K562 (cell line): ENCODE measurements at regions not wholly inside any gene's neighbourhood (a gene's known extent, or its start where the extent isn't known, plus 50 kb on each side); places are given as distances from the start of the nearest gene placed in this dataset.

Experiments used
- ATAC-seq: fragments of 200-7000 bp; cut with Tn5 transposase; 3 replicates; pipeline ENCODE4 v1.9.1; 2020; ENCODE audit warnings: moderate library complexity
- BruUV-seq: library from RNA; stranded (reverse); fragments of 400-500 nt; replicated peaks from 2 replicates; lab custom pipeline; 2021; lab: Mats Ljungman, UMichigan
- CTCF ChIA-PET: fragments of 300-600 bp; formaldehyde crosslinking; extraction: SDS; loops from one replicate; lab custom pipeline; 2021; ENCODE audit warnings: low intra/inter-chr PET ratio; lab: Yijun Ruan, JAX
- POLR2A ChIA-PET: fragments of 300-600, 350-650 bp; sonication (Branson Sonifier 250); formaldehyde crosslinking; extraction: SDS; loops from one replicate; lab custom pipeline; 2021; ENCODE audit warnings: antibody characterized with exemption, inconsistent platforms; lab: Yijun Ruan, JAX
- DNase-seq, 4 experiments: peaks; one replicate each; pipeline versions ENCODE4 v3.0.0 to v3.0.0-alpha.2; 2011 to 2018; ENCODE audit warnings: low spot score in 3 of 4, mixed read lengths in 3 of 4; ENCODE audit errors: extremely low read depth in 1 of 4
- FAIRE-seq: peaks from 2 replicates; lab custom pipeline; 2011; peaks lifted over from hg19 to GRCh38; lab: Jason Lieb, UNC
- H2AFZ ChIP-seq: 2 replicates; pipeline ENCODE4 v1.6.0; 2011; ENCODE audit warnings: low read depth, low read length, control low read depth, inconsistent platforms
- H3K27ac ChIP-seq: fragments of 200-600 bp; 3 replicates; pipeline ENCODE4 v1.8.0; 2011; ENCODE audit warnings: low read depth, mild to moderate bottlenecking, control low read depth, inconsistent platforms, low read length, moderate library complexity, mixed read lengths; ENCODE audit errors: extremely low read depth
- H3K27me3 ChIP-seq, 2 experiments: fragments of 300-600 bp in 1 of 2; 2 replicates in 1 of 2; 3 replicates in 1 of 2; pipeline versions ENCODE4 v1.6.0 to v1.8.0; 2011; ENCODE audit warnings: inconsistent platforms in 2 of 2, low read length in 2 of 2, mild to moderate bottlenecking in 1 of 2, mixed read lengths in 1 of 2, moderate library complexity in 1 of 2; ENCODE audit not compliant: control insufficient read depth in 2 of 2, insufficient read depth in 2 of 2
- H3K36me3 ChIP-seq: fragments of 300-600 bp; 3 replicates; pipeline ENCODE4 v1.8.0; 2011; ENCODE audit warnings: mild to moderate bottlenecking, low read length, inconsistent platforms; ENCODE audit not compliant: control insufficient read depth, insufficient read depth
- H3K4me1 ChIP-seq, 2 experiments: fragments of 200-600 bp in 1 of 2; replicated peaks in 1 of 2; 2 replicates in 1 of 2; 3 replicates in 1 of 2; pipeline versions ENCODE4 v1.5.1 to v1.8.0; 2011; ENCODE audit warnings: inconsistent platforms in 2 of 2, low read length in 2 of 2, mild to moderate bottlenecking in 1 of 2, mixed read lengths in 1 of 2, moderate library complexity in 1 of 2; ENCODE audit not compliant: control insufficient read depth in 2 of 2, insufficient read depth in 2 of 2
- H3K4me2 ChIP-seq: 2 replicates; pipeline ENCODE4 v1.6.1; 2011; ENCODE audit warnings: low read length, control low read depth, inconsistent platforms, mixed read lengths; ENCODE audit not compliant: insufficient read depth
- H3K4me3 ChIP-seq: fragments of 200-600 bp; sonication (generic), shearing (Covaris generic); 2 replicates; pipeline ENCODE4 v1.5.1; 2016; ENCODE audit warnings: control low read depth, inconsistent platforms
- H3K79me2 ChIP-seq: fragments of 200-600 bp; 3 replicates; pipeline ENCODE4 v1.8.0; 2011; ENCODE audit warnings: low read length, inconsistent platforms; ENCODE audit not compliant: control insufficient read depth, insufficient read depth
- H3K9ac ChIP-seq, 2 experiments: 2 replicates each; pipeline versions ENCODE4 v1.6.0 to v1.6.1; 2011; ENCODE audit warnings: low read depth in 2 of 2, low read length in 2 of 2, control low read depth in 1 of 2, inconsistent platforms in 1 of 2, mild to moderate bottlenecking in 1 of 2, mixed read lengths in 1 of 2; ENCODE audit not compliant: insufficient read depth in 1 of 2
- H3K9me1 ChIP-seq: one replicate; pipeline ENCODE4 v1.6.0; 2011; ENCODE audit warnings: inconsistent platforms, mild to moderate bottlenecking, low read length, moderate library complexity; ENCODE audit not compliant: control insufficient read depth, insufficient read depth
- H3K9me3 ChIP-seq: replicated peaks from 2 replicates; pipeline ENCODE4 v1.5.1; 2011; ENCODE audit warnings: low read depth, low read length, inconsistent platforms; ENCODE audit not compliant: control insufficient read depth, insufficient read depth
- H4K20me1 ChIP-seq: replicated peaks from 2 replicates; pipeline ENCODE4 v1.6.1; 2011; ENCODE audit warnings: low read length, inconsistent platforms, mixed read lengths; ENCODE audit not compliant: control insufficient read depth, insufficient read depth
- JUN ChIP-seq, 2 experiments: sonication (generic) in 1 of 2; formaldehyde crosslinking in 1 of 2; IDR thresholded peaks; 2 replicates each; pipeline versions ENCODE4 v1.6.1 to v1.8.0; 2012 to 2022; ENCODE audit warnings: borderline replicate concordance in 2 of 2, mild to moderate bottlenecking in 2 of 2, improper control_type of control experiment in 1 of 2, low read depth in 1 of 2, low read length in 1 of 2, missing genetic modification reagents in 1 of 2
- MED1 ChIP-seq: sonication (generic); formaldehyde crosslinking; IDR thresholded peaks from 2 replicates; pipeline ENCODE4 v1.8.1; 2023; ENCODE audit warnings: missing genetic modification reagents, borderline replicate concordance
- MYBL2 ChIP-seq, 2 experiments: fragments of 450-650 bp in 1 of 2; sonication (generic) in 1 of 2; formaldehyde crosslinking in 1 of 2; IDR thresholded peaks; 2 replicates each; pipeline versions ENCODE4 v1.6.1 to v1.8.1; 2017 to 2022; ENCODE audit warnings: borderline replicate concordance in 1 of 2, inconsistent platforms in 1 of 2, low read depth in 1 of 2, mild to moderate bottlenecking in 1 of 2, missing genetic modification reagents in 1 of 2, moderate library complexity in 1 of 2
- NEUROD1 ChIP-seq: fragments of 150-350 bp; IDR thresholded peaks from 2 replicates; pipeline ENCODE4 v1.6.1; 2014; ENCODE audit warnings: borderline replicate concordance, low read length, low read depth; ENCODE audit not compliant: partially characterized antibody
- PTBP1 ChIP-seq: fragments of 200-400 bp; formaldehyde crosslinking; IDR thresholded peaks from 2 replicates; pipeline ENCODE4 v1.6.1; 2017; ENCODE audit warnings: low read depth, low read length
- RNF2 ChIP-seq: sonication (generic); IDR thresholded peaks from 2 replicates; pipeline ENCODE4 v1.6.1; 2016
- SAFB ChIP-seq: fragments of 200-400 bp; formaldehyde crosslinking; IDR thresholded peaks from 2 replicates; pipeline ENCODE4 v1.6.1; 2017; ENCODE audit warnings: low read depth, low read length, borderline replicate concordance
- SRSF3 ChIP-seq: fragments of 200-400 bp; formaldehyde crosslinking; IDR thresholded peaks from 2 replicates; pipeline ENCODE4 v1.6.1; 2016; ENCODE audit warnings: mild to moderate bottlenecking, low read length, moderate library complexity; ENCODE audit not compliant: insufficient read depth
- STAT5A ChIP-seq: IDR thresholded peaks from 2 replicates; pipeline ENCODE4 v1.6.1; 2012; ENCODE audit warnings: low read length, inconsistent platforms, borderline replicate concordance
- TCFL5 ChIP-seq: fragments of 250-450 bp; sonication (Bioruptor Pico); conservative IDR thresholded peaks from 2 replicates; pipeline ENCODE4 v1.6.1; 2021; ENCODE audit warnings: mild to moderate bottlenecking, moderate library complexity, matching md5 sums
- TOE1 ChIP-seq, 2 experiments: fragments of 450-650 bp in 1 of 2; sonication (generic) in 1 of 2; formaldehyde crosslinking in 1 of 2; IDR thresholded peaks; 2 replicates each; pipeline versions ENCODE4 v1.7.1 to v1.8.0; 2016 to 2022; ENCODE audit warnings: borderline replicate concordance in 2 of 2, mild to moderate bottlenecking in 2 of 2, antibody characterized with exemption in 1 of 2, inconsistent platforms in 1 of 2, low read depth in 1 of 2, missing genetic modification reagents in 1 of 2, moderate library complexity in 1 of 2
- ZNF316 ChIP-seq: fragments of 450-650 bp; IDR thresholded peaks from 2 replicates; pipeline ENCODE4 v1.6.1; 2016
- ZNF77 ChIP-seq: fragments of 250-450 bp; sonication (Bioruptor Pico); IDR thresholded peaks from 2 replicates; pipeline ENCODE4 v1.5.0; 2020
- WGBS: fragments of 100-300 bp; shearing (Covaris generic); methylation state at CpG from one replicate; pipeline ENCODE4 v1.1.6; 2016; ENCODE audit warnings: low coverage, mixed read lengths; ENCODE audit not compliant: insufficient coverage; ENCODE audit errors: missing lambda C conversion rate; 5-methylcytosine and 5-hydroxymethylcytosine counted together
- in situ Hi-C: fragments of 300-500 bp; cut with MboI; formaldehyde crosslinking; loops from 4 replicates; pipeline ENCODE4 v1.15.0; 2018; ENCODE audit warnings: inconsistent platforms, mixed read lengths
- intact Hi-C: fragments of 100-400 bp; cut with micrococcal nuclease; formaldehyde crosslinking; loops from 2 replicates; pipeline ENCODE4 v1.14.2; 2022
- TF ChIP-seq, protein P1 (sequence below): IDR thresholded peaks from 2 replicates; pipeline ENCODE4 v1.6.1; 2012; ENCODE audit warnings: low read depth, low read length, improper control_type of control experiment, borderline replicate concordance
- TF ChIP-seq, protein P2 (sequence below), 2 experiments: fragments of 450-650 bp; conservative IDR thresholded peaks; 2 replicates each; pipeline ENCODE4 v1.6.1; 2017; ENCODE audit warnings: mild to moderate bottlenecking in 2 of 2, moderate library complexity in 2 of 2
- TF ChIP-seq, protein P3 (sequence below): sonication (generic); formaldehyde crosslinking; IDR thresholded peaks from 2 replicates; pipeline ENCODE4 v1.8.1; 2023; ENCODE audit warnings: mild to moderate bottlenecking, missing genetic modification reagents, moderate library complexity

DNA sequence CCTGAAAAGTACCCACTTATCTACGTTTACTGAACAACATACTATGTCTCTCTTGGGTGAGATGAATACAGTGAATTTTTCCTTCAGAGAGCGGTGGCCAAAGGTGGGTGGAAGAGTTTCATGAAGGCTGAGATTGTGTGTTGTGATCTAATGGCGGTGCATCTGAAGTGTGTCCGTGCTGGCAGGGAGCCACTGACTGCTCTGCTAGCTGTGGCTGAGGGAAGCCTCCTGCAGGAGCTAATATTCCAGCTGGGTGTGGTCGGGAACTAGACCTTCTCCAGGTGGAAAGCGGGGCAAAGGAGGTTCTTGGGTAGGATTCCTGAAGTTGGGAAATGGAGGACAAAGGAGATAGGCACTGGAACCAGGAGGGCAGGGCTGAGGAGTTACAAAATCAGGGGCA, 69.2 kb upstream of the GRB10 start:
- ATAC-seq (no peak), FAIRE-seq (no peak), DNase-seq (no peak)
- BruUV-seq = no TSS peak
- no peaks in the 10 kb centered on the region for H3K4me1 ChIP-seq
- H4K20me1 ChIP-seq = no peaks in the 10 kb centered on the region
- H3K9ac ChIP-seq = no peak overlapping the region
- H3K9me3 ChIP-seq = no peaks in the 10 kb centered on the region
- 3% methylated on average over 6 of the region's 6 CpGs for WGBS
- in situ Hi-C loops = no loop called here
- ChIA-PET CTCF (no interaction called here), POLR2A (no interaction called here)
- intact Hi-C loops = no loop called here
- H3K4me3 ChIP-seq = no peak overlapping the region
- no peaks in the 10 kb centered on the region for H3K36me3 ChIP-seq
- H2AFZ ChIP-seq = no peak overlapping the region
- no peaks in the 10 kb centered on the region for H3K9me1 ChIP-seq
- no peak overlapping the region for H3K4me2 ChIP-seq
- H3K27ac ChIP-seq = no peak overlapping the region
- no peaks in the 10 kb centered on the region for H3K79me2 ChIP-seq
- peaks cover 0 to 21% of the 10 kb centered on the region in 2 experiments; a peak in 3 of 5 replicates for H3K27me3 ChIP-seq
- TF ChIP-seq RNF2 (no peak), MED1 (no peak), ZNF77 (no peak), SRSF3 (no peak), JUN (IDR thresholded peaks at IDR 0.05; ENCODE audit: borderline replicate concordance, low read depth, low read length) (no peak), JUN (CRISPR knock-in tag; IDR thresholded peaks at IDR 0.05; ENCODE audit: borderline replicate concordance) (no peak), TCFL5 (CRISPR knock-in tag) (no peak), ZNF316 (no peak), STAT5A (no peak), TOE1 (IDR thresholded peaks at IDR 0.05; ENCODE audit: borderline replicate concordance) (no peak), TOE1 (CRISPR knock-in tag; IDR thresholded peaks at IDR 0.05; ENCODE audit: borderline replicate concordance, low read depth) (no peak), MYBL2 (IDR thresholded peaks at IDR 0.05; ENCODE audit: low read depth) (no peak), MYBL2 (CRISPR knock-in tag; IDR thresholded peaks at IDR 0.05; ENCODE audit: borderline replicate concordance) (no peak), PTBP1 (no peak), SAFB (no peak), NEUROD1 (no peak)
- TF ChIP-seq, protein P1, sequence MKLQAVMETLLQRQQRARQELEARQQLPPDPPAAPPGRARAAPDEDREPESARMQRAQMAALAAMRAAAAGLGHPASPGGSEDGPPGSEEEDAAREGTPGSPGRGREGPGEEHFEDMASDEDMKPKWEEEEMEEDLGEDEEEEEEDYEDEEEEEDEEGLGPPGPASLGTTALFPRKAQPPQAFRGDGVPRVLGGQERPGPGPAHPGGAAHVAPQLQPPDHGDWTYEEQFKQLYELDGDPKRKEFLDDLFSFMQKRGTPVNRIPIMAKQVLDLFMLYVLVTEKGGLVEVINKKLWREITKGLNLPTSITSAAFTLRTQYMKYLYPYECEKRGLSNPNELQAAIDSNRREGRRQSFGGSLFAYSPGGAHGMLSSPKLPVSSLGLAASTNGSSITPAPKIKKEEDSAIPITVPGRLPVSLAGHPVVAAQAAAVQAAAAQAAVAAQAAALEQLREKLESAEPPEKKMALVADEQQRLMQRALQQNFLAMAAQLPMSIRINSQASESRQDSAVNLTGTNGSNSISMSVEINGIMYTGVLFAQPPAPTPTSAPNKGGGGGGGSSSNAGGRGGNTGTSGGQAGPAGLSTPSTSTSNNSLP = no peak
- TF ChIP-seq, protein P2, sequence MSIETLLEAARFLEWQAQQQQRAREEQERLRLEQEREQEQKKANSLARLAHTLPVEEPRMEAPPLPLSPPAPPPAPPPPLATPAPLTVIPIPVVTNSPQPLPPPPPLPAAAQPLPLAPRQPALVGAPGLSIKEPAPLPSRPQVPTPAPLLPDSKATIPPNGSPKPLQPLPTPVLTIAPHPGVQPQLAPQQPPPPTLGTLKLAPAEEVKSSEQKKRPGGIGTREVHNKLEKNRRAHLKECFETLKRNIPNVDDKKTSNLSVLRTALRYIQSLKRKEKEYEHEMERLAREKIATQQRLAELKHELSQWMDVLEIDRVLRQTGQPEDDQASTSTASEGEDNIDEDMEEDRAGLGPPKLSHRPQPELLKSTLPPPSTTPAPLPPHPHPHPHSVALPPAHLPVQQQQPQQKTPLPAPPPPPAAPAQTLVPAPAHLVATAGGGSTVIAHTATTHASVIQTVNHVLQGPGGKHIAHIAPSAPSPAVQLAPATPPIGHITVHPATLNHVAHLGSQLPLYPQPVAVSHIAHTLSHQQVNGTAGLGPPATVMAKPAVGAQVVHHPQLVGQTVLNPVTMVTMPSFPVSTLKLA (conservative IDR thresholded peaks at IDR 0.05) = no peak
- TF ChIP-seq, protein P3, sequence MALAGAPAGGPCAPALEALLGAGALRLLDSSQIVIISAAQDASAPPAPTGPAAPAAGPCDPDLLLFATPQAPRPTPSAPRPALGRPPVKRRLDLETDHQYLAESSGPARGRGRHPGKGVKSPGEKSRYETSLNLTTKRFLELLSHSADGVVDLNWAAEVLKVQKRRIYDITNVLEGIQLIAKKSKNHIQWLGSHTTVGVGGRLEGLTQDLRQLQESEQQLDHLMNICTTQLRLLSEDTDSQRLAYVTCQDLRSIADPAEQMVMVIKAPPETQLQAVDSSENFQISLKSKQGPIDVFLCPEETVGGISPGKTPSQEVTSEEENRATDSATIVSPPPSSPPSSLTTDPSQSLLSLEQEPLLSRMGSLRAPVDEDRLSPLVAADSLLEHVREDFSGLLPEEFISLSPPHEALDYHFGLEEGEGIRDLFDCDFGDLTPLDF (CRISPR knock-in tag) = no peak
